Stimulated activated CD4-positive, alpha-beta T cell treated with anti-CD3 and anti-CD28 coated beads, Interleukin-12 subunit alpha, Interleukin-12 subunit beta, amount 100 ng/mL, for 24 hours (primary cell): ENCODE measurements at regions not wholly inside any gene's neighbourhood (a gene's known extent, or its start where the extent isn't known, plus 50 kb on each side); places are given as distances from the start of the nearest gene placed in this dataset.
A peak's percentile ranks its signal among the peaks of the same experiment; 100 is the strongest.

Experiments
- DNase-seq, 2 experiments: peaks; one replicate each; pipeline ENCODE4 v3.0.0-alpha.2; 2020; ENCODE audit warnings: low read depth in 2 of 2

- DNase-seq, result no peak
These were observed 98.1 kb upstream of the YPEL5 start for GRCh38 chr2:30048636-30049175.

- DNase-seq, result no peak
These were observed 91.3 kb upstream of the YPEL5 start for GRCh38 chr2:30055548-30055947.

GRCh38 chr2:30060562-30060961 lies 86.2 kb upstream of the YPEL5 start:
- DNase-seq, result no peak

- no peak for DNase-seq
These were observed 78.7 kb upstream of the YPEL5 start for GRCh38 chr2:30068067-30068466.

GRCh38 chr2:30072250-30072842 lies 74.5 kb upstream of the YPEL5 start:
- peak; percentile 19 to 56 for DNase-seq

GRCh38 chr2:30073523-30073922 lies 73.3 kb upstream of the YPEL5 start:
- no peak for DNase-seq

- no peak for DNase-seq
These were observed 72.8 kb upstream of the YPEL5 start for GRCh38 chr2:30074023-30074422.

GRCh38 chr2:30078521-30078920 lies 68.3 kb upstream of the YPEL5 start:
- no peak for DNase-seq

- DNase-seq, result no peak
These were observed 61.9 kb upstream of the YPEL5 start for GRCh38 chr2:30084915-30085314.

GRCh38 chr2:30089171-30089570 lies 57.6 kb upstream of the YPEL5 start:
- no peak for DNase-seq

- DNase-seq, result no peak
These were observed 51.4 kb upstream of the YPEL5 start for GRCh38 chr2:30095402-30095801.

- no peak for DNase-seq
These were observed 50.4 kb upstream of the YPEL5 start for GRCh38 chr2:30096451-30096850.
